PC-3 (cell line): ENCODE measurements at regions not wholly inside any gene's neighbourhood (a gene's known extent, or its start where the extent isn't known, plus 50 kb on each side); places are given as distances from the start of the nearest gene placed in this dataset.

Experiments
- ATAC-seq: fragments of 200-7000 bp; cut with Tn5 transposase; 2 replicates; pipeline ENCODE4 v1.9.1; 2020; ENCODE audit warnings: mild to moderate bottlenecking, moderate library complexity
- BruUV-seq: library from RNA; stranded (reverse); fragments of 400-500 nt; replicated peaks from 2 replicates; lab custom pipeline; 2021; lab: Mats Ljungman, UMichigan
- CTCF ChIA-PET: fragments of 300-600 bp; sonication (Branson Sonifier 250); formaldehyde crosslinking; loops from one replicate; lab custom pipeline; 2022; ENCODE audit warnings: antibody characterized with exemption; lab: Charles Lee
- POLR2A ChIA-PET: fragments of 300-600 bp; sonication (Branson Sonifier 250); formaldehyde crosslinking; loops from one replicate; lab custom pipeline; 2022; ENCODE audit warnings: antibody characterized with exemption; ENCODE audit not compliant: unreplicated experiment; lab: Charles Lee
- DNase-seq: peaks from one replicate; pipeline ENCODE4 v3.0.0-alpha.2; 2015
- H2AFZ ChIP-seq: fragments of 300-600 bp; sonication (generic); 2 replicates; pipeline ENCODE4 v1.6.0; 2016; ENCODE audit warnings: antibody characterized with exemption, low read length
- H3F3A ChIP-seq: fragments of 300-600 bp; sonication (generic); one replicate; pipeline ENCODE4 v1.6.0; 2017; ENCODE audit warnings: antibody characterized with exemption, low read length, control low read depth, mild to moderate bottlenecking; ENCODE audit not compliant: unreplicated experiment
- H3K27ac ChIP-seq: fragments of 300-600 bp; sonication (generic); 2 replicates; pipeline ENCODE4 v1.5.1; 2016; ENCODE audit warnings: mild to moderate bottlenecking, low read length
- H3K27me3 ChIP-seq: fragments of 300-600 bp; sonication (generic); 2 replicates; pipeline ENCODE4 v1.6.1; 2016; ENCODE audit warnings: low read length, mixed read lengths
- H3K36me3 ChIP-seq: fragments of 300-600 bp; sonication (generic); 2 replicates; pipeline ENCODE4 v1.6.1; 2016; ENCODE audit warnings: low read depth, mixed run types, low read length, mixed read lengths
- H3K4me1 ChIP-seq: fragments of 300-600 bp; sonication (generic); 2 replicates; pipeline ENCODE4 v1.5.1; 2016; ENCODE audit warnings: low read length; ENCODE audit not compliant: insufficient read depth
- H3K4me2 ChIP-seq: fragments of 300-600 bp; sonication (generic); 2 replicates; pipeline ENCODE4 v1.6.0; 2016; ENCODE audit warnings: low read length
- H3K4me3 ChIP-seq: fragments of 300-600 bp; sonication (generic); 2 replicates; pipeline ENCODE4 v1.5.1; 2016; ENCODE audit warnings: mild to moderate bottlenecking, low read length, mixed read lengths
- H3K79me2 ChIP-seq: fragments of 300-600 bp; sonication (generic); 2 replicates; pipeline ENCODE4 v1.6.1; 2017; ENCODE audit warnings: low read length, mixed read lengths
- H3K9ac ChIP-seq: fragments of 300-600 bp; sonication (generic); 2 replicates; pipeline ENCODE4 v1.6.0; 2016; ENCODE audit warnings: mild to moderate bottlenecking, low read length
- H3K9me2 ChIP-seq: fragments of 300-600 bp; sonication (generic); replicated peaks from 2 replicates; pipeline ENCODE4 v1.6.1; 2016; ENCODE audit warnings: mixed run types, low read length, mixed read lengths
- H3K9me3 ChIP-seq: fragments of 300-600 bp; sonication (generic); 2 replicates; pipeline ENCODE4 v1.6.1; 2016; ENCODE audit warnings: low read length, mixed read lengths
- H4K20me1 ChIP-seq: fragments of 300-600 bp; sonication (generic); 2 replicates; pipeline ENCODE4 v1.6.1; 2016; ENCODE audit warnings: low read length, mixed read lengths
- CTCF ChIP-seq: fragments of 300-600 bp; sonication (generic); conservative IDR thresholded peaks from 2 replicates; pipeline ENCODE4 v1.5.1; 2017; ENCODE audit warnings: antibody characterized with exemption, low read depth, mild to moderate bottlenecking, low read length
- EZH2 ChIP-seq: fragments of 300-600 bp; sonication (generic); IDR thresholded peaks from one replicate; pipeline ENCODE4 v1.6.1; 2017; ENCODE audit warnings: antibody characterized with exemption, mild to moderate bottlenecking, low read length; ENCODE audit not compliant: unreplicated experiment
- EZH2phosphoT487 ChIP-seq: fragments of 300-600 bp; sonication (generic); IDR thresholded peaks from 2 replicates; pipeline ENCODE4 v1.6.1; 2018; ENCODE audit warnings: mild to moderate bottlenecking, antibody characterized with exemption, low read length, borderline replicate concordance
- intact Hi-C: fragments of 100-400 bp; cut with micrococcal nuclease; formaldehyde crosslinking; loops from 2 replicates; pipeline ENCODE4 v1.9.0; 2023

GRCh38 chr2:12419803-12420202 is 296.9 kb upstream of the TRIB2 start:
- intact Hi-C loops = no loop called here
- H3K9me2 ChIP-seq = no peaks in the 10 kb centered on the region
- POLR2A ChIA-PET = no interaction called here
- H3K27me3 ChIP-seq = no peaks in the 10 kb centered on the region
- no peaks in the 10 kb centered on the region for H3K9me3 ChIP-seq
- no peak for ATAC-seq
- no peaks in the 10 kb centered on the region for H3K79me2 ChIP-seq
- no peaks in the 10 kb centered on the region for H3F3A ChIP-seq
- no peaks in the 10 kb centered on the region for H4K20me1 ChIP-seq
- H2AFZ ChIP-seq = no peak overlapping the region
- H3K4me1 ChIP-seq = peaks cover 7% of the 10 kb centered on the region
- no peak overlapping the region for H3K9ac ChIP-seq
- no TSS peak for BruUV-seq
- H3K4me3 ChIP-seq = no peak overlapping the region
- no peak overlapping the region for H3K27ac ChIP-seq
- TF ChIP-seq CTCF (no peak), EZH2phosphoT487 (no peak), EZH2 (no peak)
- no peak for DNase-seq
- CTCF ChIA-PET = no interaction called here
- no peaks in the 10 kb centered on the region for H3K36me3 ChIP-seq
- no peak overlapping the region for H3K4me2 ChIP-seq

DNA sequence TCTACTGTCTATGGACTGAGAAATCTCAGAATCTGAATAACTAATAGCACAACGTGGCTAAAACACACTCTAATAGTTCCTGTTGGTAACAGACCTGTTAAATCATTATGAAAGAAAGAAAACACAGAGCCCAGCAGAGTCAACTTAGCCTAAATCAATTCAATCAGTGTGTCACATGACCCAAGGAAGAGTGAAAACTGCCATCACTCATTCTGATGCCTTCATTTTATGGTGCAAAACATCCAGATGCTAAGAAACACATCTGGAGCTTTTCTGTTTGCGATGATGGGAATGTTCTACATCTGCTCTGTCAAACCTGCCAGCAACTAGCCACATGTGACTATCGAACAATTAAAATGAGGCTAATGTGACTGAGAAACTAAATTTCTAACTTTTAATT is 295.7 kb upstream of the TRIB2 start:
- Histone ChIP-seq H3K36me3 (no peaks in the 10 kb centered on the region), H4K20me1 (no peaks in the 10 kb centered on the region), H3K27ac (no peak overlapping the region), H3K9me2 (no peaks in the 10 kb centered on the region), H3K9me3 (no peaks in the 10 kb centered on the region), H3K4me3 (no peak overlapping the region), H2AFZ (no peak overlapping the region), H3K9ac (no peak overlapping the region), H3K27me3 (no peaks in the 10 kb centered on the region), H3F3A (no peaks in the 10 kb centered on the region), H3K4me2 (no peak overlapping the region), H3K79me2 (no peaks in the 10 kb centered on the region), H3K4me1 (peaks cover 7% of the 10 kb centered on the region)
- POLR2A ChIA-PET = no interaction called here
- TF ChIP-seq EZH2 (no peak), CTCF (no peak), EZH2phosphoT487 (no peak)
- BruUV-seq = no TSS peak
- DNase-seq (no peak), ATAC-seq (no peak)
- intact Hi-C loops = no loop called here
- CTCF ChIA-PET = no interaction called here

GRCh38 chr2:12424219-12424618 is 292.5 kb upstream of the TRIB2 start:
- Histone ChIP-seq H3K27ac (no peak overlapping the region), H3K27me3 (no peaks in the 10 kb centered on the region), H3K79me2 (no peaks in the 10 kb centered on the region), H3K4me3 (no peak overlapping the region), H4K20me1 (no peaks in the 10 kb centered on the region), H2AFZ (no peak overlapping the region), H3K4me2 (no peak overlapping the region), H3K9me3 (no peaks in the 10 kb centered on the region), H3K4me1 (peaks cover 7% of the 10 kb centered on the region), H3K36me3 (no peaks in the 10 kb centered on the region), H3K9me2 (no peaks in the 10 kb centered on the region), H3F3A (no peaks in the 10 kb centered on the region), H3K9ac (no peak overlapping the region)
- no TSS peak for BruUV-seq
- no peak for ATAC-seq
- DNase-seq = peak; percentile 18
- ChIA-PET POLR2A (no interaction called here), CTCF (no interaction called here)
- TF ChIP-seq EZH2 (no peak), CTCF (no peak), EZH2phosphoT487 (no peak)
- intact Hi-C loops = no loop called here
